ELF-1 (cell line): ENCODE measurements at regions not wholly inside any gene's neighbourhood (a gene's known extent, or its start where the extent isn't known, plus 50 kb on each side); places are given as distances from the start of the nearest gene placed in this dataset.
"Not testable (repeated sequence)": the region's sequence is repeated elsewhere in the genome, so short reads cannot be mapped to it uniquely, and the experiment has no call there.

Experiments
- DNase-seq: peaks from one replicate; pipeline ENCODE4 v3.0.0-alpha.2; 2016; ENCODE audit warnings: low read depth, low spot score

- no peak for DNase-seq
Measured at GRCh38 chr10:111565542-111565941, 488.7 kb downstream of the ADRA2A start.

GRCh38 chr10:111578076-111578475, 501.2 kb downstream of the ADRA2A start:
- no peak for DNase-seq

- no peak for DNase-seq
Measured at GRCh38 chr10:111579473-111579872, 502.6 kb downstream of the ADRA2A start.

- DNase-seq: no peak
Measured at GRCh38 chr10:111590703-111591102, 513.9 kb downstream of the ADRA2A start.

- no peak for DNase-seq
Measured at GRCh38 chr10:111593578-111593977, 516.7 kb downstream of the ADRA2A start.

GRCh38 chr10:111595173-111595572, 518.3 kb downstream of the ADRA2A start:
- DNase-seq: no peak

GRCh38 chr10:111598433-111599059, 521.7 kb downstream of the ADRA2A start:
- peak; percentile 59 for DNase-seq

- no peak for DNase-seq
Measured at GRCh38 chr10:111599943-111600342, 523.1 kb downstream of the ADRA2A start.

GRCh38 chr10:111600772-111601171, 523.9 kb downstream of the ADRA2A start:
- no peak for DNase-seq

GRCh38 chr10:111612273-111612672, 535.4 kb downstream of the ADRA2A start:
- no peak for DNase-seq

GRCh38 chr10:111634191-111634590, 549.4 kb downstream of the GPAM start:
- DNase-seq: no peak

- DNase-seq: no peak
Measured at GRCh38 chr10:111646021-111646420, 537.5 kb downstream of the GPAM start.

GRCh38 chr10:111648046-111648445, 535.5 kb downstream of the GPAM start:
- DNase-seq: no peak

- not testable (repeated sequence) for DNase-seq
Measured at GRCh38 chr10:111649080-111649479, 534.5 kb downstream of the GPAM start.

GRCh38 chr10:111650088-111650487, 533.5 kb downstream of the GPAM start:
- peak; percentile 6 for DNase-seq

- no peak for DNase-seq
Measured at GRCh38 chr10:111656066-111656465, 527.5 kb downstream of the GPAM start.

- DNase-seq: no peak
Measured at GRCh38 chr10:111677759-111678158, 505.8 kb downstream of the GPAM start.

GRCh38 chr10:111686796-111687195, 496.8 kb downstream of the GPAM start:
- DNase-seq: no peak

GRCh38 chr10:111698711-111699110, 484.9 kb downstream of the GPAM start:
- no peak for DNase-seq

GRCh38 chr10:111703986-111704385, 479.6 kb downstream of the GPAM start:
- no peak for DNase-seq

GRCh38 chr10:111705021-111705420, 478.5 kb downstream of the GPAM start:
- DNase-seq: no peak

- DNase-seq: no peak
Measured at GRCh38 chr10:111706331-111706730, 477.2 kb downstream of the GPAM start.

- no peak for DNase-seq
Measured at GRCh38 chr10:111707076-111707475, 476.5 kb downstream of the GPAM start.

- DNase-seq: no peak
Measured at GRCh38 chr10:111709603-111710002, 474.0 kb downstream of the GPAM start.
